Ascending aorta (tissue), 2 donors: ENCODE measurements at regions not wholly inside any gene's neighbourhood (a gene's known extent, or its start where the extent isn't known, plus 50 kb on each side); places are given as distances from the start of the nearest gene placed in this dataset.
"Not testable (repeated sequence)": the region's sequence is repeated elsewhere in the genome, so short reads cannot be mapped to it uniquely, and the experiment has no call there.

ENCODE experiments used
- DNase-seq, 2 donors: peaks; one replicate each; pipeline ENCODE4 v3.0.0-alpha.2; 2019; ENCODE audit warnings: low spot score in 2 of 2
- H3K27ac ChIP-seq, 2 donors: fragments of 200-600 bp; sonication (generic); one replicate each; pipeline ENCODE4 v1.5.1; 2016 to 2017; ENCODE audit warnings: mild to moderate bottlenecking in 1 of 2
- H3K27me3 ChIP-seq: fragments of 200-600 bp; sonication (generic); one replicate; pipeline ENCODE4 v1.5.1; 2017
- H3K36me3 ChIP-seq, 2 donors: fragments of 200-600 bp; sonication (generic); one replicate each; pipeline ENCODE4 v1.5.1; 2016
- H3K4me1 ChIP-seq, 2 donors: fragments of 200-600 bp; sonication (generic); one replicate each; pipeline ENCODE4 v1.5.1; 2016 to 2017; ENCODE audit warnings: mild to moderate bottlenecking in 1 of 2
- H3K4me3 ChIP-seq, 2 donors: fragments of 200-600 bp; sonication (generic); one replicate each; pipeline ENCODE4 v1.5.1; 2016 to 2017; ENCODE audit warnings: mild to moderate bottlenecking in 1 of 2
- H3K9me3 ChIP-seq, 2 donors: fragments of 200-600 bp; sonication (generic); one replicate each; pipeline ENCODE4 v1.5.1; 2016
- CTCF ChIP-seq, 3 experiments: fragments of 200-600 bp in 2 of 3; fragments of 450-650 bp in 1 of 3; sonication (generic) in 2 of 3; IDR thresholded peaks; one replicate each; pipeline ENCODE4 v1.5.1; 2016 to 2019; ENCODE audit warnings: antibody characterized with exemption in 3 of 3, mild to moderate bottlenecking in 1 of 3, moderate library complexity in 1 of 3
- intact Hi-C: fragments of 100-400 bp; cut with DNase I; formaldehyde crosslinking; loops from one replicate; pipeline ENCODE4 v1.15.1; 2023

GRCh38 chr5:93349613-93350012 lies 231.4 kb downstream of the NR2F1-AS1 start:
- H3K27me3 ChIP-seq, result no peaks in the 10 kb centered on the region
- no peak for TF ChIP-seq CTCF (IDR thresholded peaks at IDR 0.05)
- no peak overlapping the region for H3K4me3 ChIP-seq
- no peaks in the 10 kb centered on the region for H3K9me3 ChIP-seq
- H3K36me3 ChIP-seq, result no peaks in the 10 kb centered on the region
- intact Hi-C loops, result no loop called here
- H3K27ac ChIP-seq, result no peak overlapping the region
- DNase-seq, result no peak
- no peaks in the 10 kb centered on the region for H3K4me1 ChIP-seq

GRCh38 chr5:93348231-93348630 lies 232.8 kb downstream of the NR2F1-AS1 start:
- no peak overlapping the region for H3K27ac ChIP-seq
- H3K36me3 ChIP-seq, result no peaks in the 10 kb centered on the region
- H3K27me3 ChIP-seq, result no peaks in the 10 kb centered on the region
- no peak for TF ChIP-seq CTCF (IDR thresholded peaks at IDR 0.05)
- intact Hi-C loops, result no loop called here
- H3K4me1 ChIP-seq, result no peaks in the 10 kb centered on the region
- no peaks in the 10 kb centered on the region for H3K9me3 ChIP-seq
- H3K4me3 ChIP-seq, result no peak overlapping the region
- DNase-seq, result no peak

GRCh38 chr5:93346850-93347249 lies 234.2 kb downstream of the NR2F1-AS1 start:
- H3K36me3 ChIP-seq, H3K27me3 ChIP-seq, H3K27ac ChIP-seq, H3K4me1 ChIP-seq, DNase-seq, H3K9me3 ChIP-seq, H3K4me3 ChIP-seq, intact Hi-C loops: not testable (repeated sequence)

- intact Hi-C loops, result no loop called here
- H3K9me3 ChIP-seq, result no peaks in the 10 kb centered on the region
These were observed 234.7 kb downstream of the NR2F1-AS1 start for GRCh38 chr5:93346301-93346700.

GRCh38 chr5:93343570-93343969 lies 237.4 kb downstream of the NR2F1-AS1 start:
- Histone ChIP-seq H3K36me3 (no peaks in the 10 kb centered on the region), H3K27ac (no peak overlapping the region), H3K4me3 (no peak overlapping the region), H3K4me1 (no peaks in the 10 kb centered on the region), H3K27me3 (no peaks in the 10 kb centered on the region), H3K9me3 (no peaks in the 10 kb centered on the region)
- TF ChIP-seq CTCF (IDR thresholded peaks at IDR 0.05), result no peak
- intact Hi-C loops, result no loop called here
- no peak for DNase-seq

More at GRCh38 chr5:93346301-93346700, 234.7 kb downstream of the NR2F1-AS1 start:
- no peaks in the 10 kb centered on the region for H3K36me3 ChIP-seq
- H3K4me1 ChIP-seq, result no peaks in the 10 kb centered on the region
- no peak overlapping the region for H3K27ac ChIP-seq
- H3K27me3 ChIP-seq, result no peaks in the 10 kb centered on the region
- no peak for DNase-seq
- H3K4me3 ChIP-seq, result no peak overlapping the region
- no peak for TF ChIP-seq CTCF (IDR thresholded peaks at IDR 0.05)

- no peaks in the 10 kb centered on the region for H3K9me3 ChIP-seq
- H3K27me3 ChIP-seq, result no peaks in the 10 kb centered on the region
- H3K36me3 ChIP-seq, result no peaks in the 10 kb centered on the region
- H3K4me3 ChIP-seq, result no peak overlapping the region
- H3K27ac ChIP-seq, result no peak overlapping the region
- intact Hi-C loops, result no loop called here
- no peak for DNase-seq
- no peak for TF ChIP-seq CTCF (IDR thresholded peaks at IDR 0.05)
- H3K4me1 ChIP-seq, result no peaks in the 10 kb centered on the region
These were observed 238.4 kb downstream of the NR2F1-AS1 start for GRCh38 chr5:93342563-93343061.
